AG04450 (cell line): ENCODE measurements at regions not wholly inside any gene's neighbourhood (a gene's known extent, or its start where the extent isn't known, plus 50 kb on each side); places are given as distances from the start of the nearest gene placed in this dataset.
"Not testable (repeated sequence)": the region's sequence is repeated elsewhere in the genome, so short reads cannot be mapped to it uniquely, and the experiment has no call there.

ENCODE experiments used
- CTCF ChIA-PET: fragments of 300-600, 350-600 bp; formaldehyde crosslinking; extraction: SDS; loops from one replicate; lab custom pipeline; 2022; ENCODE audit warnings: antibody characterized with exemption, inconsistent platforms; lab: Charles Lee
- POLR2A ChIA-PET: fragments of 350-600 bp; formaldehyde crosslinking; extraction: SDS; loops from one replicate; lab custom pipeline; 2021; ENCODE audit warnings: antibody characterized with exemption, inconsistent platforms; lab: Yijun Ruan, JAX
- DNase-seq: peaks from one replicate; pipeline ENCODE4 v3.0.0-alpha.2; 2011; ENCODE audit warnings: low read depth, low spot score
- H3K27ac ChIP-seq: one replicate; pipeline ENCODE4 v1.5.1; 2012; ENCODE audit warnings: low read depth, low read length, control low read depth
- H3K27me3 ChIP-seq: one replicate; pipeline ENCODE4 v1.6.0; 2012; ENCODE audit warnings: low read length; ENCODE audit not compliant: control insufficient read depth, insufficient read depth
- H3K4me3 ChIP-seq: 2 replicates; pipeline ENCODE4 v1.5.1; 2011; ENCODE audit warnings: mild to moderate bottlenecking, low read depth, low read length, control low read depth
- H3K9me3 ChIP-seq: 2 replicates; pipeline ENCODE4 v1.5.1; 2012; ENCODE audit warnings: low read length; ENCODE audit not compliant: control insufficient read depth, insufficient read depth
- CTCF ChIP-seq: IDR thresholded peaks from 2 replicates; pipeline ENCODE4 v1.5.1; 2011; ENCODE audit warnings: low read depth, low read length, control low read depth, inconsistent platforms

- CTCF ChIA-PET = no interaction called here
- TF ChIP-seq CTCF = no peak
- Histone ChIP-seq H3K27ac (no peak overlapping the region), H3K4me3 (no peak overlapping the region), H3K9me3 (peaks cover 3% of the 10 kb centered on the region), H3K27me3 (no peaks in the 10 kb centered on the region)
- POLR2A ChIA-PET = no interaction called here
- no peak for DNase-seq
Measured at GRCh38 chr9:106481013-106481609, 381.9 kb upstream of the ZNF462 start.

GRCh38 chr9:106482733-106483132, 380.2 kb upstream of the ZNF462 start:
- ChIA-PET CTCF (no interaction called here), POLR2A (no interaction called here)
- DNase-seq = no peak
- H3K27ac ChIP-seq = no peak overlapping the region
- no peak for TF ChIP-seq CTCF
- H3K9me3 ChIP-seq = peaks cover 6% of the 10 kb centered on the region; the same call in 1 of the 2 replicates
- no peak overlapping the region for H3K4me3 ChIP-seq
- H3K27me3 ChIP-seq = no peaks in the 10 kb centered on the region

- TF ChIP-seq CTCF = no peak
- CTCF ChIA-PET = no interaction called here
Measured at GRCh38 chr9:106486685-106487084, 376.3 kb upstream of the ZNF462 start.

GRCh38 chr9:106487266-106487665, 375.7 kb upstream of the ZNF462 start:
- POLR2A ChIA-PET = no interaction called here
- H3K9me3 ChIP-seq = peaks cover 7% of the 10 kb centered on the region
- CTCF ChIA-PET = no interaction called here
- H3K27ac ChIP-seq = no peak overlapping the region
- H3K4me3 ChIP-seq = no peak overlapping the region
- no peak for TF ChIP-seq CTCF
- no peaks in the 10 kb centered on the region for H3K27me3 ChIP-seq
- DNase-seq = no peak

More at GRCh38 chr9:106486685-106487084, 376.3 kb upstream of the ZNF462 start:
- no peak for DNase-seq
- no peak overlapping the region for H3K27ac ChIP-seq
- no peaks in the 10 kb centered on the region for H3K27me3 ChIP-seq
- POLR2A ChIA-PET = no interaction called here
- H3K9me3 ChIP-seq = peaks cover 4% of the 10 kb centered on the region; the same call in 1 of the 2 replicates
- H3K4me3 ChIP-seq = no peak overlapping the region

- DNase-seq, CTCF ChIA-PET, H3K4me3 ChIP-seq, H3K27me3 ChIP-seq, POLR2A ChIA-PET, H3K27ac ChIP-seq: not testable (repeated sequence)
- peaks cover 11% of the 10 kb centered on the region; the same call in 1 of the 2 replicates for H3K9me3 ChIP-seq
Measured at GRCh38 chr9:106492126-106492525, 370.8 kb upstream of the ZNF462 start.
